ENCODE measurements at regions not wholly inside any gene's neighbourhood (a gene's known extent, or its start where the extent isn't known, plus 50 kb on each side); places are given as distances from the start of the nearest gene placed in this dataset.

DNA sequence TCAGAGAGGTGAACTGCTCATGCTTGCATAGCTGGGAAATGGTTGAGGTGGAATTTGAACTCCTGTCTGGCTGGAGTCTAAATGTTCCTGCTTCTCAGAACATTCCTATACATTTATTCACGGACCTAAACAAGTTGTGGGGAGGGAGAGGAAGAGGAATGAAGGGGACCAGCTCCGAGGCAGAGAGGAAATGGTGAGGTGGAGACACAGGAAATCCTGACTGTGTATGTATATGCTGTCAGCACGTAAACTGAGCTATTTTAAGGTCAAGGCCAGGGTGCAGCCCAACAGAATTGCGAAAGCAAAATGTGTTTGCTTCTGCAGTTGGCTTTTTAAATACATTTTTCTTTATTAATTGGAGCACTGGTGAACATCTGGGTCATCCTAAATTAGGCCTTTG is 74.1 kb upstream of the POMGNT2 start:
- TF ChIP-seq FOXM1 (IDR thresholded peaks at IDR 0.05; ENCODE audit: borderline replicate concordance, low read depth): no peak
- no peak for TF ChIP-seq CEBPB (IDR thresholded peaks at IDR 0.05)
- no peak for TF ChIP-seq MAX (IDR thresholded peaks at IDR 0.05)
- no peak for TF ChIP-seq RAD21 (IDR thresholded peaks at IDR 0.05; ENCODE audit: low read depth)
- no peak for TF ChIP-seq CREB1 (IDR thresholded peaks at IDR 0.05; ENCODE audit: low read depth)
- TF ChIP-seq, protein P1, sequence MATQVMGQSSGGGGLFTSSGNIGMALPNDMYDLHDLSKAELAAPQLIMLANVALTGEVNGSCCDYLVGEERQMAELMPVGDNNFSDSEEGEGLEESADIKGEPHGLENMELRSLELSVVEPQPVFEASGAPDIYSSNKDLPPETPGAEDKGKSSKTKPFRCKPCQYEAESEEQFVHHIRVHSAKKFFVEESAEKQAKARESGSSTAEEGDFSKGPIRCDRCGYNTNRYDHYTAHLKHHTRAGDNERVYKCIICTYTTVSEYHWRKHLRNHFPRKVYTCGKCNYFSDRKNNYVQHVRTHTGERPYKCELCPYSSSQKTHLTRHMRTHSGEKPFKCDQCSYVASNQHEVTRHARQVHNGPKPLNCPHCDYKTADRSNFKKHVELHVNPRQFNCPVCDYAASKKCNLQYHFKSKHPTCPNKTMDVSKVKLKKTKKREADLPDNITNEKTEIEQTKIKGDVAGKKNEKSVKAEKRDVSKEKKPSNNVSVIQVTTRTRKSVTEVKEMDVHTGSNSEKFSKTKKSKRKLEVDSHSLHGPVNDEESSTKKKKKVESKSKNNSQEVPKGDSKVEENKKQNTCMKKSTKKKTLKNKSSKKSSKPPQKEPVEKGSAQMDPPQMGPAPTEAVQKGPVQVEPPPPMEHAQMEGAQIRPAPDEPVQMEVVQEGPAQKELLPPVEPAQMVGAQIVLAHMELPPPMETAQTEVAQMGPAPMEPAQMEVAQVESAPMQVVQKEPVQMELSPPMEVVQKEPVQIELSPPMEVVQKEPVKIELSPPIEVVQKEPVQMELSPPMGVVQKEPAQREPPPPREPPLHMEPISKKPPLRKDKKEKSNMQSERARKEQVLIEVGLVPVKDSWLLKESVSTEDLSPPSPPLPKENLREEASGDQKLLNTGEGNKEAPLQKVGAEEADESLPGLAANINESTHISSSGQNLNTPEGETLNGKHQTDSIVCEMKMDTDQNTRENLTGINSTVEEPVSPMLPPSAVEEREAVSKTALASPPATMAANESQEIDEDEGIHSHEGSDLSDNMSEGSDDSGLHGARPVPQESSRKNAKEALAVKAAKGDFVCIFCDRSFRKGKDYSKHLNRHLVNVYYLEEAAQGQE (IDR thresholded peaks at IDR 0.05; ENCODE audit: low read depth): no peak
- TF ChIP-seq TEAD4 (IDR thresholded peaks at IDR 0.05): no peak
- TF ChIP-seq TCF12 (IDR thresholded peaks at IDR 0.05; ENCODE audit: low read depth): no peak
- no peak for TF ChIP-seq NFIC (IDR thresholded peaks at IDR 0.05)
- no peak for TF ChIP-seq EGR1 (IDR thresholded peaks at IDR 0.05)

Data from Ishikawa (cell line).